H9 (cell line): ENCODE measurements at regions not wholly inside any gene's neighbourhood (a gene's known extent, or its start where the extent isn't known, plus 50 kb on each side); places are given as distances from the start of the nearest gene placed in this dataset.

Source experiments
- DNase-seq: peaks from one replicate; pipeline ENCODE4 v3.0.0-alpha.2; 2017
- H2AFZ ChIP-seq: one replicate; pipeline ENCODE4 v1.6.1; 2013; ENCODE audit warnings: mild to moderate bottlenecking, low read length, control low read depth, moderate library complexity
- H2AK5ac ChIP-seq: 2 replicates; pipeline ENCODE4 v1.6.1; 2013; ENCODE audit warnings: low read length, control low read depth, mixed read lengths; ENCODE audit not compliant: insufficient read length
- H2BK120ac ChIP-seq: one replicate; pipeline ENCODE4 v1.6.1; 2013; ENCODE audit warnings: low read depth, mild to moderate bottlenecking, low read length, control low read depth, inconsistent platforms; ENCODE audit not compliant: poor library complexity, severe bottlenecking
- H2BK12ac ChIP-seq: 2 replicates; pipeline ENCODE4 v1.6.1; 2013; ENCODE audit warnings: low read length, control low read depth, mixed read lengths, low read depth; ENCODE audit not compliant: insufficient read length
- H2BK15ac ChIP-seq: 2 replicates; pipeline ENCODE4 v1.6.1; 2013; ENCODE audit warnings: low read depth, low read length, control low read depth
- H2BK20ac ChIP-seq: one replicate; pipeline ENCODE4 v1.6.1; 2013; ENCODE audit warnings: low read depth, mild to moderate bottlenecking, low read length, control low read depth, inconsistent platforms; ENCODE audit not compliant: poor library complexity, severe bottlenecking
- H2BK5ac ChIP-seq: 2 replicates; pipeline ENCODE4 v1.6.1; 2013; ENCODE audit warnings: low read length, control low read depth, mixed read lengths; ENCODE audit not compliant: insufficient read length
- H3K14ac ChIP-seq: 2 replicates; pipeline ENCODE4 v1.6.1; 2013; ENCODE audit warnings: low read length, control low read depth; ENCODE audit not compliant: insufficient read depth
- H3K18ac ChIP-seq: 2 replicates; pipeline ENCODE4 v1.6.1; 2013; ENCODE audit warnings: low read depth, mild to moderate bottlenecking, mixed read lengths, low read length, control low read depth; ENCODE audit not compliant: insufficient read length
- H3K23ac ChIP-seq: 2 replicates; pipeline ENCODE4 v1.6.1; 2013; ENCODE audit warnings: low read length, control low read depth, mixed read lengths, low read depth; ENCODE audit not compliant: insufficient read length
- H3K23me2 ChIP-seq: 2 replicates; pipeline ENCODE4 v1.6.1; 2013; ENCODE audit warnings: low read depth, mild to moderate bottlenecking, mixed read lengths, low read length, control low read depth; ENCODE audit not compliant: insufficient read length, poor library complexity, severe bottlenecking
- H3K27ac ChIP-seq: 2 replicates; pipeline ENCODE4 v1.5.1; 2013; ENCODE audit warnings: low read length, control low read depth, mixed read lengths, low read depth; ENCODE audit not compliant: insufficient read length
- H3K27me3 ChIP-seq: 2 replicates; pipeline ENCODE4 v1.6.1; 2013; ENCODE audit warnings: low read length, control low read depth, inconsistent platforms; ENCODE audit not compliant: insufficient read depth
- H3K4ac ChIP-seq: 2 replicates; pipeline ENCODE4 v1.6.1; 2013; ENCODE audit warnings: low read depth, mild to moderate bottlenecking, control low read depth, inconsistent platforms, low read length, moderate library complexity
- H3K4me1 ChIP-seq: 2 replicates; pipeline ENCODE4 v1.6.1; 2013; ENCODE audit warnings: low read length, control low read depth, inconsistent platforms; ENCODE audit not compliant: insufficient read depth
- H3K4me2 ChIP-seq: 2 replicates; pipeline ENCODE4 v1.6.1; 2013; ENCODE audit warnings: low read length, control low read depth, mixed read lengths; ENCODE audit not compliant: insufficient read length, insufficient read depth
- H3K56ac ChIP-seq: 2 replicates; pipeline ENCODE4 v1.6.1; 2013; ENCODE audit warnings: low read depth, mild to moderate bottlenecking, mixed read lengths, low read length, control low read depth; ENCODE audit not compliant: insufficient read length
- H3K79me1 ChIP-seq: 2 replicates; pipeline ENCODE4 v1.6.1; 2013; ENCODE audit warnings: low read depth, mild to moderate bottlenecking, moderate library complexity, low read length, control low read depth, inconsistent platforms; ENCODE audit not compliant: insufficient read depth, poor library complexity, severe bottlenecking
- H3K79me2 ChIP-seq: 2 replicates; pipeline ENCODE4 v1.6.1; 2013; ENCODE audit warnings: low read length, control low read depth, inconsistent platforms; ENCODE audit not compliant: insufficient read depth
- H3K9ac ChIP-seq: 2 replicates; pipeline ENCODE4 v1.6.1; 2013; ENCODE audit warnings: low read length, control low read depth, mixed read lengths; ENCODE audit not compliant: insufficient read length; ENCODE audit errors: extremely low read depth
- H3K9me3 ChIP-seq: one replicate; pipeline ENCODE4 v1.6.1; 2013; ENCODE audit warnings: low read depth, low read length, inconsistent platforms; ENCODE audit not compliant: control insufficient read depth
- H3T11ph ChIP-seq: one replicate; pipeline ENCODE4 v1.6.1; 2013; ENCODE audit warnings: mild to moderate bottlenecking, low read length, control low read depth, inconsistent platforms
- H4K20me1 ChIP-seq: one replicate; pipeline ENCODE4 v1.6.1; 2013; ENCODE audit not compliant: control insufficient read depth, insufficient read length, insufficient read depth
- H4K5ac ChIP-seq: 2 replicates; pipeline ENCODE4 v1.6.1; 2013; ENCODE audit warnings: low read depth, mild to moderate bottlenecking, mixed read lengths, low read length, control low read depth; ENCODE audit not compliant: insufficient read length
- H4K8ac ChIP-seq: replicated peaks from 2 replicates; pipeline ENCODE4 v1.6.1; 2013; ENCODE audit warnings: low read length, control low read depth, mixed read lengths, low read depth; ENCODE audit not compliant: insufficient read length
- H4K91ac ChIP-seq: 2 replicates; pipeline ENCODE4 v1.6.1; 2013; ENCODE audit warnings: low read depth, mild to moderate bottlenecking, moderate library complexity, mixed read lengths, low read length, control low read depth; ENCODE audit not compliant: insufficient read length
- H3K27ac Mint-ChIP-seq, 3 experiments: 2 replicates in 2 of 3; 3 replicates in 1 of 3; pipeline ENCODE4 v1.8.0; 2020 to 2021; ENCODE audit warnings: mixed read lengths in 3 of 3, mild to moderate bottlenecking in 1 of 3, moderate library complexity in 1 of 3
- H3K27me3 Mint-ChIP-seq: 2 replicates; pipeline ENCODE4 v1.8.0; 2021; ENCODE audit warnings: low read depth, mild to moderate bottlenecking, moderate library complexity, mixed read lengths
- H3K36me3 Mint-ChIP-seq, 3 experiments: 2 replicates in 2 of 3; 3 replicates in 1 of 3; pipeline ENCODE4 v1.8.0; 2020 to 2021; ENCODE audit warnings: low read depth in 3 of 3, mixed read lengths in 3 of 3; ENCODE audit not compliant: insufficient read depth in 1 of 3
- H3K4me1 Mint-ChIP-seq, 2 experiments: 2 replicates each; pipeline ENCODE4 v1.8.0; 2020; ENCODE audit warnings: mixed read lengths in 2 of 2
- H3K4me3 Mint-ChIP-seq, 2 experiments: 2 replicates in 1 of 2; 3 replicates in 1 of 2; pipeline ENCODE4 v1.8.0; 2020 to 2021; ENCODE audit warnings: mild to moderate bottlenecking in 2 of 2, mixed read lengths in 2 of 2, moderate library complexity in 1 of 2
- H3K9me3 Mint-ChIP-seq, 2 experiments: 2 replicates in 1 of 2; 3 replicates in 1 of 2; pipeline ENCODE4 v1.8.0; 2020; ENCODE audit warnings: mild to moderate bottlenecking in 2 of 2, mixed read lengths in 2 of 2, moderate library complexity in 1 of 2
- CTCF ChIP-seq: fragments of 200-600 bp; sonication (generic); conservative IDR thresholded peaks from 3 replicates; pipeline ENCODE4 v1.8.0; 2021; ENCODE audit warnings: antibody characterized with exemption, mild to moderate bottlenecking
- WGBS: extraction: QIAGEN DNeasy Blood & Tissue Kit; methylation state at CpG from one replicate; pipeline ENCODE4 v1.1.7; 2013; ENCODE audit warnings: missing lambda C conversion rate, low lambda C conversion rate, mixed read lengths; ENCODE audit not compliant: insufficient read length; ENCODE audit errors: extremely low coverage; 5-methylcytosine and 5-hydroxymethylcytosine counted together

GRCh38 chr5:172542651-172543131, 88.4 kb upstream of the SH3PXD2B start:
- no peak for DNase-seq

More at GRCh38 chr5:172542651-172543131, 88.4 kb upstream of the SH3PXD2B start:
- Mint-ChIP-seq H3K4me1 (peaks cover 14 to 21% of the 10 kb centered on the region in 2 experiments), H3K9me3 (peaks cover 0 to 3% of the 10 kb centered on the region in 2 experiments; a peak in 2 of 5 replicates), H3K4me3 (no peak overlapping the region), H3K27me3 (peaks cover 30% of the 10 kb centered on the region), H3K27ac (no peak overlapping the region), H3K36me3 (no peaks in the 10 kb centered on the region)
- Histone ChIP-seq H4K8ac (no peak overlapping the region), H3K4ac (no peak overlapping the region), H2BK20ac (no peak overlapping the region), H4K20me1 (no peaks in the 10 kb centered on the region), H3K79me1 (no peaks in the 10 kb centered on the region), H3T11ph (no peak overlapping the region), H2AK5ac (no peak overlapping the region), H4K5ac (no peak overlapping the region), H2BK120ac (no peak overlapping the region), H2BK5ac (no peak overlapping the region), H3K4me2 (no peak overlapping the region), H3K27ac (no peak overlapping the region), H2BK15ac (no peak overlapping the region), H3K4me1 (no peaks in the 10 kb centered on the region; the same call in 1 of the 2 replicates), H3K9ac (no peak overlapping the region), H3K14ac (no peak overlapping the region), H2AFZ (no peak overlapping the region), H4K91ac (no peak overlapping the region), H3K27me3 (no peaks in the 10 kb centered on the region), H3K9me3 (no peaks in the 10 kb centered on the region), H3K18ac (no peak overlapping the region), H3K23me2 (no peaks in the 10 kb centered on the region), H3K79me2 (no peaks in the 10 kb centered on the region), H3K23ac (no peak overlapping the region), H3K56ac (no peak overlapping the region), H2BK12ac (no peak overlapping the region)
- no CpG with 5 or more reads among the region's 13 CpGs for WGBS
- no peak for TF ChIP-seq CTCF
